GM21737 (cell line): ENCODE measurements at regions not wholly inside any gene's neighbourhood (a gene's known extent, or its start where the extent isn't known, plus 50 kb on each side); places are given as distances from the start of the nearest gene placed in this dataset.

Source experiments
- ATAC-seq: cut with Tn5 transposase; IDR thresholded peaks from one replicate; pipeline ENCODE4 v1.9.1; 2021; ENCODE audit warnings: mild to moderate bottlenecking, moderate library complexity; ENCODE audit not compliant: unreplicated experiment

DNA sequence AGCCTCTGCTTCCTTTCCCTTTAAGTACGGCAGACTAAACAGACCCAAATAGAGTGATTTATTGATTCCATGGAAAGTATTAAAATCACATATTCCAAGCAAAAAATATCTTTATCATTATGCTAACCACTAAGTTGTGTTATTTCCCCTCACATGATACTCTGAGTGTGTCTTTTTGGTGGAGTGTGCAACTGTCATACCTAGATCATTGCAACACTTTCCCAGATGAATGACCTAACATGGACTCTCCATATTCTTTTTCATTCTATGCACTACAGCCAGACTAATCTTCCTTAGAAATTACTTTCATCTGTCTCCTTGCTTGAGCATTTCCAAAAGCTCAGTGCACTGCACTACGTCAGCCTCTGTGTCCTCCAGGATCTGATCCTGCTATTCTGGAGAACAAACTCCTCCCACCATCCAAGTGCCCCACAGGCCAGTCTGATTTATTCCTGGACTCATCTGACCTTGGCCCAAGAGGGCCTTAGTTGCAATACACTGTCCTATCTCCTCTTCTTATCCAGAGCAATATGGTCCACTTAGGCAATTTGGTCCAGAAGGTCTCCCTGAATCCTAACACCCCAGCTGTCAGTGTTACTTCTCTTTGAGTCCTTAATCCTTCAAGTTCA, 263.3 kb upstream of the KLF6 start:
- no peak for ATAC-seq

DNA sequence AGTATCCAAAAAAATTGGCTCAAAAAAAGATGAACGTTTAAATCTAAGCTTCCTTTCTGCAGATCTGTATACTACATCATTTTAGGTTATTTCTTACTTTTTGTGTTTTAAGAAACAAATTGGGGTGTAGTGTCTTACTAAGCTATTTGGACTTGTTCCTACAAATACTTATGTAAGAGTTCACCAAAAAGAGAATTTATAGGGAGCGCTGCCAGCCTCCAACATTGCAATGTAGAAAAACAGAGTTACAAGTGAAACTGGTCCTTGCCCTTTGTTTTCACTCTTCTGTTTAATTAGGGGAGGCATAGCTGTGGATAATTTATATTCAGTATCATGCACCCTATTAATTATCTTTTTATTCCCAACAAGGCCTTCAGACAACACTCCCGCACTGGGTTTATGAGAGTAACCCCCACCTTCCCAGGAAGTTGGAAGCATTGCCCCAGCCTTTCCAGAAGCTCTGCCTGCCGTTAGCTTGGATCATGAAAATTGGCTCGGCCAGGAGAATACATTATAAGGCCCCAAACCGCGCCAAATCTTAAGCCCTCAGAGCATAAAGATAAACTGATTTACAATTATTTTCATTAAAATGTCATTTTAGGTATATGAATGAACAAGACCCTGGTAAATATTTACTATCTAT, 261.8 kb upstream of the KLF6 start:
- no peak for ATAC-seq

GRCh38 chr10:4046030-4046429, 261.0 kb upstream of the KLF6 start:
- ATAC-seq, result peak; percentile 72

GRCh38 chr10:4043897-4044665, 259.1 kb upstream of the KLF6 start:
- ATAC-seq, result no peak

DNA sequence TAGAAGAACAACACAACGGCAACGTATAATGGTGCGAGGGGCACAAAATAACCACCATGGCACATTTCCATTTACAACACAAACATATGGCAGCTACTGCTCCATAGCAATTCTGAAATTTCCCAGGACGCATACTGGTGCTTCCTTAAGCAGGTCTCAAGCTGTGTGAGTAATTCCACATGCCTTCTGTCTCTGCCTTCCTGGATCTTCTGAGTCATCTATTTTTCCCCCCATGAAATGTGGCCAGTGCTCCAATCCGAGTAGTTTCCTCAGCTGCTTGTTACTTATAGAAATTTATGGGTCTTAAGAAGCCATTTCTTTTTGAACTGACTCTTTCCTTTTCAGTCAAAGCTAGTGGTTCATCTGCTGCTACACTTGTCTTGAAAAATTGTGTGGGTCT, 256.6 kb upstream of the KLF6 start:
- no peak for ATAC-seq

GRCh38 chr10:4038000-4038399, 253.0 kb upstream of the KLF6 start:
- no peak for ATAC-seq

DNA sequence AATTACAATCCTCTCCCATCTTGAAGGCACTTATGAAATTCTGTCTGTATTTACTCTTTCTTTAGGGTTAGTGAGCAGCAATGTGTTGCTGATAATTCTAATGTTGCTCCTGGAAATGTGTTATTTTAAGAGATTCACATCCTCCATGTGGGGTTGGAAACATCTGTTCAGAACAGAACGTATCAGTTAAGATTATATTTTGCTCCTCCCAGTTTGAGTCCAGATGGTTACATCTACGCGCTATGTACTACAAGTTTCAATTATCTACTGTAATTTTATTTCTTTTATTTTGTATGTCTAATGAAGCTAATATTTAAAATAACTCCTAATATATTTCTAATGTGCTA, 250.6 kb upstream of the KLF6 start:
- ATAC-seq, result no peak

DNA sequence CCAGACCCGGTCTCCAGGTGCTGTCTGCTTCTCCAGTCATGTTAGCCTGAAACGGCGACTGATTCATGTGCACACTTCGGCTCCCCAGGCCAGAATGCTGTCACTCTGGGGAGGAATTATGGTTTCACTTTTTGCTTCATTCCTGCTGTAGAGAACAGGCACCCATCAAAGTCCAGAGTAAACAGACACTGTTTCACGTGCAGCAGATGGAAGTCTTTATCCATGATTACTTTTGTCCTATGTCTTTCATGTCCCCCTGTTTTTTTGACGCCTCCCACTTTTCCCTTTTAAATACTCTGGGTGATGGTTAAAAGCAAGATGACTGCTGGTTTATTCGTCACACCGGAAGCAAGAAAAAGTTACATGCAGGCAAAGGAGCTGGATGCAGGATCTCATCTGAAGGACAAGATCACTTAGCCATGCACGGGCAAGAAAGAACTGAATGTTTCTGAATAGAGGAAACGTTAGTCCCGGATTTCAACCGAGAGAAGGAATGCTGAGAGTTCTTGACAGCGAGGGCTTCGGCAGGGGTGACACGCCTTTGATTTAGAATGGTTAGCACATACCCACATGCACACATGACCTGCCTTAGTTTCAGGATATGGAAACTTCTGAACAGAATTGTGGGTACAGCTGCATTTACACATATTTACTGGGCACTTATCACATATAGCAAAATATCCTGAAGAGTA, 250.0 kb upstream of the KLF6 start:
- ATAC-seq, result no peak

- ATAC-seq, result peak; percentile 76
Measured at GRCh38 chr10:4033341-4033896, 248.4 kb upstream of the KLF6 start.

- ATAC-seq, result no peak
Measured at GRCh38 chr10:4029866-4030265, 244.9 kb upstream of the KLF6 start.

DNA sequence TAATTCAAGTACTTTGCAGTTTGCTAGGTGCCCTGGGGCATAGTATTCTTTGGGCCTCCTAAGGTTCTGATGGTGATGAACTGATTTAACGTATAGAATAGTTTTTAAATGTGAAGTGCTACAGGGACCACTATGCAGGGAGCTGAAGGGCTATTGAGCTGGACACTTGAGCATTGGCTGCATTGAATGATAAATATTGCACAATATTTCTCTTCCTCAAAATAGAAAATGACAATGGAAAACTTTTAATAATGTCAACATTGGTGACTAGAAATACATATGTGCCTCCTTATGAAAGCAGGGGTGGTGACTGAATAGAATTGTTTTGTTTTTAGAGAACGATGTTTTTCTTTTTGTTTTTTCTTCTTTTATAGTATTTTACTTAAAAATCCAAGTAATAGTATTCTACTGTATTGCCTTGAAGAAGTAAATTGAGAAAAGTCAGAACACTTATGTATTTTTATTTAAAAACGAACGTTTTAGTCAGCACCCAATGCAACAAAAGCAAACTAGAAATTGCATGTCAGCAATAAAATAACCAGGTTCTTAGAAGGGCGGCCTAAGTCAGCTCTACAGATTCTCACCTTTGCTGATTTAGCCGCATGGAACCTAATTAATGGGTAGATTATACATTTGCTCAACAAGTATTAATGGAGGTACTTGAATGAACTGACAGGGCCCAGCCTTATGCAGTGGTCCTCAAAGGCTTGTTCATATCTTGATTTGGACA, 244.0 kb upstream of the KLF6 start:
- no peak for ATAC-seq

DNA sequence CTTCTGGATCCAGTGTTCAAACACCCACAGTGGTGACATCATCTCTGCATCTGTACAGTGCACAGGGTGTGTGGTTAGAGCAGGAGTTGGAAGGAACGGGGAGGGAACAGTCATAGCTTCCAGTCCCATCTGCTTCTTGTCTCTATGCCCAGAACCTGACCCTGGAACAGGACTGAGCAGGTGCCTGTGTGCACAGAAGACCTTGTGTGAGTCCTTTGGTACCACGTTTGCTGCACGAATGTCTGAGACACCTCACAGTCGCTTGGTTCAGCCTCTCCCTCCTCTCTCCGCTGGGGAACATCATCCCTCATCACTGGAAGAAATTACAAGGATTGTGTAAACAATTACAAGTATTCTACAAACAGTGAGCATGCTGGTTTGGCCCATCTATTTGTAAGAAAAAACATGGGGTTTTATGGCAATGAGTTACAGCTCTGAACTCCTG, 243.0 kb upstream of the KLF6 start:
- no peak for ATAC-seq

- no peak for ATAC-seq
Measured at GRCh38 chr10:4025339-4025738, 240.3 kb upstream of the KLF6 start.

DNA sequence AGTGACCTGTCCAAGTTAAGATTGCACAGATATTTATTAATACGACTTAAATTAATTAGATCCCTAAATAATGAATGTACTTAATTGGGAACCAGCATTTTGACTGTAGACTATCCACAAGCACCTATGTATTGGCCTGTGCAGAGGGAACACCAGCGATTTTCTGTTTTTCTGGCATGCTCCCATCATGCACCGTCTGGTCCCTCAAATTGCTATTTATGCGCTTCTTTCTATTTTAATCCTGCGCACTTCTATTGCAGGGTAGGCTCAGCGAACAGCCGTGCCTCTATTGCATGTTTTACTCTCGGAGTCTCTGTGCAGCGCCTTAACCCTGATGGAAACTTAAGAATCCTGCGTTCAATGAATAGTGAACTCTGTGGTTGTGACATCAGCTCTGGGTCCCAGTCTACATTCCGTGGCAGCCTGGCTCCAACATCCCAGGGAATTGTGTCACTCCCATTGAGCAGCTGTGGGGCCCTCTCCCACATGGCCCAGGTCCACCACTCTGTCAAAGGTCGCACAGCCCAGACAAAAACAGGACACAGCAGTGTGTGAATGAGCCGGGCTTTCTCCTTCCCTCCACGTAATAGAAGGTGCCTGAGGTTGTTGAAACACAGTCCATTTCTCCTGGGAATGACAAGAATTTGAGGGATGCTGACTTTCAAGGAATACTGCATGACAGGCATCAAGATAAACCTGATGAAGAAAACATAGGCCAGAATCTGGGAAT, 239.7 kb upstream of the KLF6 start:
- no peak for ATAC-seq

DNA sequence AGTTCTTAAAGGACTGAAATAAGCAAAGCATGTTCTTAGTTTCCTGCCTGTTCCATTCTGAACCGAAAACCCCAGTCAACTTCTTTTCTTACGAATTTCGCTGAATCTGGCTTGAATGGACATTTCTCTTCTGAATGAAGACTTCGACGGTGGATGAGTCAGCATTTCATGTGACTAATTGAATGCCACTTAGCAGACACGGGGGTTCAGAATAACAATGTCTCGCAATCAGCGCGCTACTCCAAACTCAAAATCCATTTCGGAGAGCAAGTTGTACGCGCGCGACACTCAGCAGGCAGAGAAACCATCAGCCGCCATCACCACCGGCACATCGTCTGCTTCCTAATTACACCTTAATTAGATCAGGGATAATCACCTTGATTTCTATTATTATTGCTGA, 239.0 kb upstream of the KLF6 start:
- ATAC-seq, result no peak

- no peak for ATAC-seq
Measured at GRCh38 chr10:4022473-4022872, 237.5 kb upstream of the KLF6 start.

DNA sequence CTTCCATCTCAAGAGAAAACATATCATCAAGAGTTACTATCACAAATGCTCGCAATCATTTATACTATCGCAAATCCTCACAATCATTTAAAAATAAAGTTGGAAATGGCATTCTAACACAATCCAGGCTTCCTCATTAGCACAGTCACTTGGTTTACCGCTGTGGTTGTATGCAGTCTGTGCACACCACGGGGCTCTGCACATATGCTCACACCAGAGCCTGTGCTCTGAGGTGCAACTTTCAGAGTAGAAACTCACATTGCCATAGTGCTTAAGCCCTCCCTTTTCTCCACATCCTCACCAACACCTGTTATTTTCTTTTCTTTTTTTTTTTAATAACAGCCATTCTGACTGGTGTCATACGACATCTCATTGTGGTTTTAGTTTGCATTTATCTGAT, 235.6 kb upstream of the KLF6 start:
- no peak for ATAC-seq

DNA sequence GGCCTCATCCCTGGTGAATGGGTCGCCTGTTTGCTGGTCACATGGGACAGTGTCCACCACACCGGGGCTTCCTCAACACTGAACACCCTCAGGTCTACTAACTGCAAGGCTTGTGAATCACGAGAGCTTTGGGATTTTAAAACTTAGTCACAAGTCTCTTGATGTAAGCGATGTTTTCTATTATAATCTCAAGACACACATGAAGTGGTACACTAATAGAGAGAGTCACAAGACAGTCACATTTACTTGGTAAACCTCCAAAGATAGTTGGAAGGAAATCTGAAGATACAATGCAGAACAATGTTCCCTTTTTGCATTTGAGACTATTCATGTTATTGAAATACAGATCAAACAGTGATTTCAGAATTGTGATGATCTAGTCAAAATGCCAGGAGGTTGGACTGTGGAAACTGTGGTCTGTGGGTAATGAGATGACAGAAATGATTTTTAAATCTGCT, 233.1 kb upstream of the KLF6 start:
- ATAC-seq, result no peak

GRCh38 chr10:4017336-4017735, 232.3 kb upstream of the KLF6 start:
- ATAC-seq, result no peak

DNA sequence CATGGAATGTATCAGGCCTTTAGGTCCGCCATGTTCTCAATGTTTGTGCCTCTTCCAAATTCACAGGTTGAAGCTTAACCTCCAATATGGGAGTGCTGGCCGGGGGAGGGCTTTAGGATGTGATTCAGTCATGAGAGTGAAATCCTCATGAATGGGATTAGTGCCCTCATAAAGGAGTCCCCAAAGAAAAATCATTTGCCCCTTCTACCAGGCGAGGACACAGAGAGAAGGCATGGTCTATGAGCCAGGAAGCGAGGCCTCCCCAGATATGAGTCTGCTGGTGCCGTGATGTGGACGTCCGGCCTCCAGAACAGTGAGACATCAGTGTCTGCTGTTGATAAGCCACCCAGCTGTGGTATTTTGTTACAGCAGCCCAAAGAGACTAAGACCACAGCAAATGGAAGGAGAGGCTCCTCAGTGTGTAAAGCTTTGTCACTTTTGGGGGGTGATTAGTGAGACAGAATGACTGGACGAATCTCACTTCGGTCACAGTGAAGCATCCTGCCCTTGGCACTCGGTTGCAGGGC, 231.3 kb upstream of the KLF6 start:
- no peak for ATAC-seq
